ENCODE measurements at regions not wholly inside any gene's neighbourhood (a gene's known extent, or its start where the extent isn't known, plus 50 kb on each side); places are given as distances from the start of the nearest gene placed in this dataset.

DNA sequence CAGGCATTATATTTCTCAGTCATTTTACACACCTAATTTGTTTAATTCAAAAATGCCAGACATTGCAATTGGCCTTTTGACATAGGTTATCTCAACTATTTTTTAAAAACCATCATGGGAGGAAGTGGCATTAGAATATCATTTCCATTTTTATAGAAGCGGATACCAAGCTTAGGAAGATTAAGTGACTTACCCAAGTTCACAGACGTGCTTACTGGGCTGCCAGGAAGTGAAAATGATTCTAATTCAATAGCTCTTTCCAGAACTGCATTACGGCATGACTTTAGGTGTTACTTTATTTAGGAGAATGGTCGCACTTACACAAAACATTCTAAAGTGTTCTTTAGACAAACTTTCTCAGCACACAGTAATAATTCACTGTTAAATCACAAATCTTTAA lies 231.9 kb downstream of the KLF12 start:
- no peak for TF ChIP-seq EZH2phosphoT487 (IDR thresholded peaks at IDR 0.05; ENCODE audit: borderline replicate concordance, low read depth, low read length)
- TF ChIP-seq, protein P1, sequence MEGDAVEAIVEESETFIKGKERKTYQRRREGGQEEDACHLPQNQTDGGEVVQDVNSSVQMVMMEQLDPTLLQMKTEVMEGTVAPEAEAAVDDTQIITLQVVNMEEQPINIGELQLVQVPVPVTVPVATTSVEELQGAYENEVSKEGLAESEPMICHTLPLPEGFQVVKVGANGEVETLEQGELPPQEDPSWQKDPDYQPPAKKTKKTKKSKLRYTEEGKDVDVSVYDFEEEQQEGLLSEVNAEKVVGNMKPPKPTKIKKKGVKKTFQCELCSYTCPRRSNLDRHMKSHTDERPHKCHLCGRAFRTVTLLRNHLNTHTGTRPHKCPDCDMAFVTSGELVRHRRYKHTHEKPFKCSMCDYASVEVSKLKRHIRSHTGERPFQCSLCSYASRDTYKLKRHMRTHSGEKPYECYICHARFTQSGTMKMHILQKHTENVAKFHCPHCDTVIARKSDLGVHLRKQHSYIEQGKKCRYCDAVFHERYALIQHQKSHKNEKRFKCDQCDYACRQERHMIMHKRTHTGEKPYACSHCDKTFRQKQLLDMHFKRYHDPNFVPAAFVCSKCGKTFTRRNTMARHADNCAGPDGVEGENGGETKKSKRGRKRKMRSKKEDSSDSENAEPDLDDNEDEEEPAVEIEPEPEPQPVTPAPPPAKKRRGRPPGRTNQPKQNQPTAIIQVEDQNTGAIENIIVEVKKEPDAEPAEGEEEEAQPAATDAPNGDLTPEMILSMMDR (conservative IDR thresholded peaks at IDR 0.05; ENCODE audit: low read length): no peak
